SU-DHL-6 (cell line): ENCODE measurements at regions not wholly inside any gene's neighbourhood (a gene's known extent, or its start where the extent isn't known, plus 50 kb on each side); places are given as distances from the start of the nearest gene placed in this dataset.

Experiments
- CTCF ChIP-seq: fragments of 200-600 bp; sonication (generic); IDR thresholded peaks from one replicate; pipeline ENCODE4 v1.5.1; 2017; ENCODE audit warnings: antibody characterized with exemption, mild to moderate bottlenecking, low read length, moderate library complexity; ENCODE audit not compliant: insufficient read depth, poor library complexity, severe bottlenecking
- EZH2phosphoT487 ChIP-seq: fragments of 200-600 bp; sonication (generic), shearing (Covaris generic); conservative IDR thresholded peaks from 2 replicates; pipeline ENCODE4 v1.6.1; 2018; ENCODE audit warnings: mild to moderate bottlenecking, antibody characterized with exemption, low read length, moderate library complexity, mixed read lengths

GRCh38 chr20:55650657-55651360 lies 354.5 kb downstream of the CBLN4 start:
- TF ChIP-seq CTCF (no peak), EZH2phosphoT487 (no peak)
